Neural cell (in vitro differentiated cells): ENCODE measurements at regions not wholly inside any gene's neighbourhood (a gene's known extent, or its start where the extent isn't known, plus 50 kb on each side); places are given as distances from the start of the nearest gene placed in this dataset.

ENCODE experiments used
- H2AFZ ChIP-seq: fragments of 200-600, 300-800 bp; sonication (generic), shearing (Covaris generic); 2 replicates; pipeline ENCODE4 v1.6.0; 2014; ENCODE audit warnings: low read depth, mild to moderate bottlenecking, antibody characterized with exemption, low read length, moderate library complexity
- H3F3A ChIP-seq: fragments of 200-600 bp; shearing (Covaris generic); 2 replicates; pipeline ENCODE4 v1.6.1; 2016; ENCODE audit warnings: mild to moderate bottlenecking, moderate library complexity, mixed read lengths, antibody characterized with exemption, low read length; ENCODE audit not compliant: insufficient read depth, poor library complexity, severe bottlenecking
- H3K27ac ChIP-seq: fragments of 200-600, 300-800 bp; sonication (generic), shearing (Covaris generic); 2 replicates; pipeline ENCODE4 v1.5.1; 2014; ENCODE audit warnings: mild to moderate bottlenecking, low read length, moderate library complexity
- H3K27me3 ChIP-seq: fragments of 300-800, 200-600 bp; sonication (generic), shearing (Covaris generic); 2 replicates; pipeline ENCODE4 v1.6.0; 2014; ENCODE audit warnings: mild to moderate bottlenecking, low read depth, low read length, moderate library complexity; ENCODE audit not compliant: insufficient read depth
- H3K36me3 ChIP-seq: fragments of 300-800, 200-600 bp; sonication (generic), shearing (Covaris generic); 2 replicates; pipeline ENCODE4 v1.5.1; 2014; ENCODE audit warnings: mild to moderate bottlenecking, antibody characterized with exemption, low read length, moderate library complexity; ENCODE audit not compliant: insufficient read depth
- H3K4me2 ChIP-seq: fragments of 300-800, 200-600 bp; sonication (generic), shearing (Covaris generic); 2 replicates; pipeline ENCODE4 v1.6.0; 2014; ENCODE audit warnings: mild to moderate bottlenecking, low read length
- H3K4me3 ChIP-seq: fragments of 300-800, 200-600 bp; sonication (generic), shearing (Covaris generic); 2 replicates; pipeline ENCODE4 v1.5.1; 2014; ENCODE audit warnings: mild to moderate bottlenecking, low read length, moderate library complexity
- H3K79me2 ChIP-seq: fragments of 200-600 bp; shearing (Covaris generic); replicated peaks from 2 replicates; pipeline ENCODE4 v1.6.0; 2014; ENCODE audit warnings: mild to moderate bottlenecking, low read length, moderate library complexity; ENCODE audit not compliant: insufficient read depth
- H3K9ac ChIP-seq: fragments of 300-800, 200-600 bp; sonication (generic), shearing (Covaris generic); 2 replicates; pipeline ENCODE4 v1.6.1; 2016; ENCODE audit warnings: mild to moderate bottlenecking, low read length, mixed read lengths
- H3K9me2 ChIP-seq: fragments of 200-600 bp; shearing (Covaris generic); 2 replicates; pipeline ENCODE4 v1.6.1; 2016; ENCODE audit warnings: mild to moderate bottlenecking, low read length, mixed read lengths; ENCODE audit not compliant: insufficient read depth
- H3K9me3 ChIP-seq: fragments of 200-600, 300-800 bp; sonication (generic), shearing (Covaris generic); 2 replicates; pipeline ENCODE4 v1.6.1; 2016; ENCODE audit warnings: mild to moderate bottlenecking, mixed run types, low read length, moderate library complexity, mixed read lengths
- H4K20me1 ChIP-seq: fragments of 200-600 bp; shearing (Covaris generic); 2 replicates; pipeline ENCODE4 v1.6.1; 2016; ENCODE audit warnings: mild to moderate bottlenecking, mixed run types; ENCODE audit not compliant: insufficient read depth
- EP300 ChIP-seq: fragments of 450-650 bp; conservative IDR thresholded peaks from 2 replicates; pipeline ENCODE4 v1.6.1; 2014; ENCODE audit warnings: antibody characterized with exemption, mild to moderate bottlenecking, moderate library complexity; ENCODE audit not compliant: poor library complexity, severe bottlenecking
- EZH2 ChIP-seq: fragments of 200-600, 300-800 bp; shearing (Covaris generic), sonication (generic); IDR thresholded peaks from 2 replicates; pipeline ENCODE4 v1.6.1; 2014; ENCODE audit warnings: antibody characterized with exemption, low read length, borderline replicate concordance, mild to moderate bottlenecking; ENCODE audit not compliant: insufficient read depth, poor library complexity, severe bottlenecking
- MXI1 ChIP-seq: fragments of 450-650 bp; conservative IDR thresholded peaks from 2 replicates; pipeline ENCODE4 v1.6.1; 2014; ENCODE audit warnings: antibody characterized with exemption, mild to moderate bottlenecking; ENCODE audit not compliant: poor library complexity, severe bottlenecking
- POLR2AphosphoS5 ChIP-seq: IDR thresholded peaks from 2 replicates; pipeline ENCODE4 v1.6.1; 2012
- RAD21 ChIP-seq: fragments of 450-650 bp; conservative IDR thresholded peaks from 2 replicates; pipeline ENCODE4 v1.6.1; 2014; ENCODE audit warnings: antibody characterized with exemption, mild to moderate bottlenecking, moderate library complexity
- SMC3 ChIP-seq: fragments of 450-650 bp; conservative IDR thresholded peaks from 2 replicates; pipeline ENCODE4 v1.6.1; 2014; ENCODE audit warnings: antibody characterized with exemption, mild to moderate bottlenecking, moderate library complexity; ENCODE audit not compliant: poor library complexity
- TAF1 ChIP-seq: IDR thresholded peaks from 2 replicates; pipeline ENCODE4 v1.6.1; 2012; ENCODE audit warnings: low read depth
- TF ChIP-seq, protein P1 (sequence below): IDR thresholded peaks from 2 replicates; pipeline ENCODE4 v1.6.1; 2012; ENCODE audit warnings: borderline replicate concordance
- TF ChIP-seq, protein P2 (sequence below): fragments of 450-650 bp; IDR thresholded peaks from 2 replicates; pipeline ENCODE4 v1.5.1; 2014; ENCODE audit warnings: antibody characterized with exemption, mild to moderate bottlenecking, moderate library complexity; ENCODE audit not compliant: poor library complexity, severe bottlenecking

DNA sequence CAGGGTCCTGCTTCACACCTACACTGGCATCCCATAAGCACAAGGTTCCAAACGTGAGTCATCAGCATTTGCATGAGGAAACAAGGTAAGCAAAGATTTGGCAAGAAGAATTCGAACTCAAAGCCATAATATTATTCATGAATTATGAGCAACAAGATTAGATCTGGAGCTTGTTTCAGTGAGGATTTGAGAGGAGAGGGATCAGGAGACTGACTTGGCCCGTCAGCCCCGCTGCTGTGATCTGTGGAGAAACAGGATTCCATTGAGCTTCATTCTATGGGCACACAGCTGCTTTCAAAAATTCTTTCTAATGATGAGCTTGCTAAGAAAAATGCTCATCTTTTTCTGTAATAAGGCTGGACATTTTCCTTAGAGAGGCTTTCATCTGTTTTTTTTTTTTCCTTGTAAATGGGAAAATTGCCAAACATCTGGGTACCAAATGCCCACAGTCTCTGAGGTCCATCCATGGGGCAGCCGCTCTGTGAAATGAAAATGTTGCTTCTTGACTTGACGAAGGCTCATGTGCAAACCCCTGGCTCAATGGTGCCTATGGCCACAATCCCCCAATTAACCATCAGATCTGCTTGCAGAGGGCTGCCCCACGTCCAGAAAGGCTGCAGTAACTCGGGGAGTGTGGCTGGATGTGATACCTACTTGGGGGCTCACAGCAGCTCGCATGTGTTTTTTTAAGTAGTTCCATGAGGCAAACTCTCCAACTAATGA is 179.3 kb downstream of the TMEM18 start:
- Histone ChIP-seq H3K9ac (no peak overlapping the region), H4K20me1 (no peaks in the 10 kb centered on the region), H3K4me2 (no peak overlapping the region), H3K36me3 (no peaks in the 10 kb centered on the region), H2AFZ (no peak overlapping the region), H3K4me3 (no peak overlapping the region), H3K27ac (no peak overlapping the region), H3F3A (no peaks in the 10 kb centered on the region), H3K79me2 (no peaks in the 10 kb centered on the region), H3K9me2 (no peaks in the 10 kb centered on the region), H3K9me3 (no peaks in the 10 kb centered on the region), H3K27me3 (no peaks in the 10 kb centered on the region)
- TF ChIP-seq EZH2 = no peak
- TF ChIP-seq, protein P1, sequence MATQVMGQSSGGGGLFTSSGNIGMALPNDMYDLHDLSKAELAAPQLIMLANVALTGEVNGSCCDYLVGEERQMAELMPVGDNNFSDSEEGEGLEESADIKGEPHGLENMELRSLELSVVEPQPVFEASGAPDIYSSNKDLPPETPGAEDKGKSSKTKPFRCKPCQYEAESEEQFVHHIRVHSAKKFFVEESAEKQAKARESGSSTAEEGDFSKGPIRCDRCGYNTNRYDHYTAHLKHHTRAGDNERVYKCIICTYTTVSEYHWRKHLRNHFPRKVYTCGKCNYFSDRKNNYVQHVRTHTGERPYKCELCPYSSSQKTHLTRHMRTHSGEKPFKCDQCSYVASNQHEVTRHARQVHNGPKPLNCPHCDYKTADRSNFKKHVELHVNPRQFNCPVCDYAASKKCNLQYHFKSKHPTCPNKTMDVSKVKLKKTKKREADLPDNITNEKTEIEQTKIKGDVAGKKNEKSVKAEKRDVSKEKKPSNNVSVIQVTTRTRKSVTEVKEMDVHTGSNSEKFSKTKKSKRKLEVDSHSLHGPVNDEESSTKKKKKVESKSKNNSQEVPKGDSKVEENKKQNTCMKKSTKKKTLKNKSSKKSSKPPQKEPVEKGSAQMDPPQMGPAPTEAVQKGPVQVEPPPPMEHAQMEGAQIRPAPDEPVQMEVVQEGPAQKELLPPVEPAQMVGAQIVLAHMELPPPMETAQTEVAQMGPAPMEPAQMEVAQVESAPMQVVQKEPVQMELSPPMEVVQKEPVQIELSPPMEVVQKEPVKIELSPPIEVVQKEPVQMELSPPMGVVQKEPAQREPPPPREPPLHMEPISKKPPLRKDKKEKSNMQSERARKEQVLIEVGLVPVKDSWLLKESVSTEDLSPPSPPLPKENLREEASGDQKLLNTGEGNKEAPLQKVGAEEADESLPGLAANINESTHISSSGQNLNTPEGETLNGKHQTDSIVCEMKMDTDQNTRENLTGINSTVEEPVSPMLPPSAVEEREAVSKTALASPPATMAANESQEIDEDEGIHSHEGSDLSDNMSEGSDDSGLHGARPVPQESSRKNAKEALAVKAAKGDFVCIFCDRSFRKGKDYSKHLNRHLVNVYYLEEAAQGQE = no peak
- TF ChIP-seq EP300 = no peak
- no peak for TF ChIP-seq TAF1

DNA sequence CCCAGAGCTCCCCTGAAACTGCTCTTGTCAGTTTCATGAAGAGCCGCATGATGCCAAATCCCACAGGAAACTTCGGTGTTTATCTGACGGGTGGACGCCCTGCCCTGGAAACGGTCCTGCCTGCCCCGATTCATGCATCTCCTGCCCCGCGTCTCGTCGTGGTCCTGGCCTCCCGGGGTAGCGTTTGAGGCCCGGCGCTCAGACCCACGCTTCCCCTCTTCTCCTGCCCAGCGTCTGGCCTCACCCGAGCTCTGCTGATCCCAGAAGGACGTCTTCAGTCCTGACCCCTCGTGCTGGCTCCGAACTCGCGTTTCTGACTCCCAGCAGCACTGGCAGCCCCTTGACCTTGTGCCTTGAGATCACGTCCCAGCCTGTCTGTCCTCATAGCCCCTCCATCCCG is 180.5 kb downstream of the TMEM18 start:
- no peaks in the 10 kb centered on the region for H3K9me3 ChIP-seq
- no peaks in the 10 kb centered on the region for H3K9me2 ChIP-seq
- H2AFZ ChIP-seq = no peak overlapping the region
- H3K27ac ChIP-seq = no peak overlapping the region
- H4K20me1 ChIP-seq = no peaks in the 10 kb centered on the region
- H3K36me3 ChIP-seq = no peaks in the 10 kb centered on the region
- H3K9ac ChIP-seq = no peak overlapping the region
- H3K4me3 ChIP-seq = no peak overlapping the region
- no peak overlapping the region for H3K4me2 ChIP-seq
- H3F3A ChIP-seq = no peaks in the 10 kb centered on the region
- TF ChIP-seq EZH2 (no peak), EP300 (no peak), POLR2AphosphoS5 (no peak), RAD21 (no peak), TAF1 (no peak), MXI1 (no peak), SMC3 (no peak)
- TF ChIP-seq, protein P2, sequence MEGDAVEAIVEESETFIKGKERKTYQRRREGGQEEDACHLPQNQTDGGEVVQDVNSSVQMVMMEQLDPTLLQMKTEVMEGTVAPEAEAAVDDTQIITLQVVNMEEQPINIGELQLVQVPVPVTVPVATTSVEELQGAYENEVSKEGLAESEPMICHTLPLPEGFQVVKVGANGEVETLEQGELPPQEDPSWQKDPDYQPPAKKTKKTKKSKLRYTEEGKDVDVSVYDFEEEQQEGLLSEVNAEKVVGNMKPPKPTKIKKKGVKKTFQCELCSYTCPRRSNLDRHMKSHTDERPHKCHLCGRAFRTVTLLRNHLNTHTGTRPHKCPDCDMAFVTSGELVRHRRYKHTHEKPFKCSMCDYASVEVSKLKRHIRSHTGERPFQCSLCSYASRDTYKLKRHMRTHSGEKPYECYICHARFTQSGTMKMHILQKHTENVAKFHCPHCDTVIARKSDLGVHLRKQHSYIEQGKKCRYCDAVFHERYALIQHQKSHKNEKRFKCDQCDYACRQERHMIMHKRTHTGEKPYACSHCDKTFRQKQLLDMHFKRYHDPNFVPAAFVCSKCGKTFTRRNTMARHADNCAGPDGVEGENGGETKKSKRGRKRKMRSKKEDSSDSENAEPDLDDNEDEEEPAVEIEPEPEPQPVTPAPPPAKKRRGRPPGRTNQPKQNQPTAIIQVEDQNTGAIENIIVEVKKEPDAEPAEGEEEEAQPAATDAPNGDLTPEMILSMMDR = no peak
- TF ChIP-seq, protein P1 = no peak
- no peaks in the 10 kb centered on the region for H3K27me3 ChIP-seq
- no peaks in the 10 kb centered on the region for H3K79me2 ChIP-seq
